Activated CD8-positive, alpha-beta memory T cell treated with anti-CD3 and anti-CD28 coated beads, Interleukin-2, amount 50 U/mL, for 48 hours (primary cell): ENCODE measurements at regions not wholly inside any gene's neighbourhood (a gene's known extent, or its start where the extent isn't known, plus 50 kb on each side); places are given as distances from the start of the nearest gene placed in this dataset.
A peak's percentile ranks its signal among the peaks of the same experiment; 100 is the strongest.
"Not testable (repeated sequence)": the region's sequence is repeated elsewhere in the genome, so short reads cannot be mapped to it uniquely, and the experiment has no call there.

Experiments
- DNase-seq: peaks from one replicate; pipeline ENCODE4 v3.0.0-alpha.2; 2020

DNA sequence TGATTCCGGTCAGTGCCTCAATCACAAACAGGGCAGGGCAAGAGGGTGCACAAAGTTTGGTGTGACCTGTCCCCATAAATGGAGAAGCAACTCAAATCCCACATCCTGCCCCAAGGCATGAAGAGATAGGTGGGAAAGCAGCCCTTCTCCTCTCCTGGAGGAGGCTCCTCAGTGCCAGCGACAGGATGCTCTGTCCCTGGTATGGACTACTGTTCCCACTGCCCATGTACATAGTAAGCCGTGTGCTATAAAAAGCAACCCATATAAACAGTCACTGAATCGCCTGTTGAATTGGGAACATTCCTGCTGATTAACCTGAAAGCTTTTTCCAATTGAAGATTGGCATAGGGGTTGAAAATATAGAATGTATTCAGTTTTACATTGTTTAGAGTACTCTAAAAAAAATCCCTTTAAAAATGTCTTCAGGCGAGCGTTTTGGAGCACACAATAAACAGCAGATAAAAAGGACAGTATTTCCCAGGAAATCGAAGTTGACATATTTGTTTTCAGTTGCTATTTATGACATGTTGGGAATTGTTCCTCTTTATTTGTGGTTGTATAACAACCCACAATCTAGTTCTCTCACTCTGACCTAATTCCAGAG lies 513.9 kb downstream of the DIRAS2 start:
- DNase-seq, result no peak

- DNase-seq, result no peak
Measured at GRCh38 chr9:90129446-90129845, 513.2 kb downstream of the DIRAS2 start.

DNA sequence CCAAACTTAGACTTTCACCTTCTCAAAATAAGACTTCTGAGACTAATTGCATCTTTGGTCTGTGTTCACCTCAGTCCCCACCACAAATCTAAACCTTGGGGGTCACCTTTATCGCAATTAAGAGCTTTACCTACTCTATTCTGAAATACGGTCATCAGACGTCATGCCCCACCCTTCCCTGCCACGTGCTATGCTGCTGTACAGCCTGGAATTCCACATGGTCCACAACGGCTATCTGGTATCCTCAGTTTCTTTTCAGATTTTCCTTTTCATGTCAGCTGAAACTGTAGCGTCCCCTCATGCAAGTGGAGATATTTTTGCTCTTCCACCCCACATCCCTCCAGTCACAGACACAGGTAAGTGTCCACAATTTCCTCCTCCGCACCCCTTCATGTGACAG lies 511.1 kb downstream of the DIRAS2 start:
- DNase-seq, result no peak

DNA sequence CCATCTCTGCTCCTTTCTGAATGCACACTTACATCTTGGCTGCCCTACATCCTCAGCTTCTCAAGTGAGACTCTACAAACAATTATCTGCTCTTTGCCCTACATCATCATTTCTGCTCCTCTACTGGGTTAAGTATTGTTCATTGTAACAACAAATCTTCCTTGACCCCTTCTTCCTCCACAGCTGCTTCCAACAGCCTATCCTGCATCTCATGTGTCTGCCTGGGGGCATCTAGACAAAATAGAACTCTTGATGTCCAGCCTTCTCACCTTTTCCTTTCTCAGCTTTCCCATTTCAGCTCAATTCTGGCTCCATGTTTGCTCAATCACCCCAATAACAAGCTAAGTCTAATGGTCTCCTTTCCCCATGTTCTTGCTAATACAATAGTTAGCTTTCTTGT lies 509.8 kb downstream of the DIRAS2 start:
- DNase-seq, result no peak

DNA sequence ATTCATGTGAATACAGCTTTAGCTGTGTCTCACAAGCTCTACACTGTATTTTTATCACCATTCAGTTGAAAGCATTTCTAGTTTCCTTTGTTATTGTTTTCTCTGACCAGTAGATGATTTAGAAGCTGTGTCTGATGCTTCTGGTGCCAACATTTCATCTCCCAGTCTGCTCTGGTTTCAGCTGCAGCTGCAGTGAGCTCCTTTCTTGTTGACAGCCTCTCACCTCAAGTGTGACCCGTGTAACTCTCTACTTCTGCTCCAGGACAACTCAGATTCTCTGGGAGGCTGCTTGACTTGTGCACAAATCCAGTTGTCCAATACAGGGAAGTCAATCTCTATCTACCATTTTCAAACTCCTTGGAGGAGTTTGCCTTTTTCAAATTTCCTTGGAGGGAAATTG lies 504.8 kb downstream of the DIRAS2 start:
- no peak for DNase-seq

GRCh38 chr9:90140131-90140818 lies 502.3 kb downstream of the DIRAS2 start:
- DNase-seq, result no peak

GRCh38 chr9:90141723-90142122 lies 500.9 kb downstream of the DIRAS2 start:
- no peak for DNase-seq

DNA sequence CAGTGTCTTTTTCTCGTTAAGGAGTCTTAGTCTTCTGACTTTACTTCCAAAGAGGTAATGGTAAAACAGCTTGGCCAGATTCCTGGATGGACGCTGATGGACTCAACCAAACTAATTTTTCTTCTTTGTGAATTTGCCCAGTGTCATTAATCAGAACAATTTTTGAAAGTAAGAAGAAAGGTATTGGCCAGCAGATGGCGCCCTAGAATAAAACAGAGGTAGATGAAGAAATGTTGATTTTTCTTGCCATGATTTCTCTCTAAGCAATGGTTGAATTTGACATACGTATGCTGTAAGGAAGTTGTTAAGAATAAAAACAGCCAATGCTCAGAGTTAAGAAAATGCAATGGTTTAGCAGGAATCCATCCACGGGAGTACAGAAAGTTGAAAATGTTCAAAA lies 500.0 kb downstream of the DIRAS2 start:
- peak; percentile 71 for DNase-seq

- no peak for DNase-seq
Measured at GRCh38 chr9:90147426-90147825, 495.2 kb downstream of the DIRAS2 start.

DNA sequence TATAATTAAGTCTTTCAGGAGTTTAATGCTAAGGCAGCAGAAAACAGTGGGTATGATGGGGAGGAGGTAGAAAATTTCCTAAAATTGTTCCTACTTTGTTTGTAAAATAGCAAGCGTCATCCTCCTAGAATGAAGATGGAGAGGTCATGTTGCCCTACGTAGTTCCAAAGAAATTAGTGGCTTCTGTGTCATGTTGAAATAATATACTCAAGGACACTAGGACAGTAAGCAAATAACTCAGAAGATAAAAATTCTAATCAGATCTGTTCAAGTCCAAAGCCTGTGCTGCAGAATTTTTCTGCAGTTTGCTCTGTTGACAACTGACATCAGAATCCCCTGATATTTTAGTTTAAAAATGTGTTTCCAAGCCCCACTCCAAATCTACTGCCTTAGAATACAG lies 486.3 kb downstream of the DIRAS2 start:
- DNase-seq, result no peak

DNA sequence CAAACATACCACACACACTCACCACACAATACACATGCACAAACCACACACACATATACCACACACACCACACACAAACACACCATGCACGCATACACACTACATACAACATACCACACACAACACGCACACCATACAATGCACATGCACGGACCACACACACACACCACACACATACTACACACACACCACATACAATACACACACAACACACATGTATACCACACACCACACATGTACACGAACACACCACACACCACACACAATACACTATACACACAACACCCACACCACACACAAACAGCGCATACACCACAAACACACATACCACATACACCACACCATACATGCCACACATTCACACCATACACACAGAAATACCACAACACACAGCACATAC lies 480.3 kb downstream of the DIRAS2 start:
- DNase-seq, result no peak

- no peak for DNase-seq
Measured at GRCh38 chr9:90162819-90163218, 479.8 kb downstream of the DIRAS2 start.

GRCh38 chr9:90165281-90165680 lies 477.3 kb downstream of the DIRAS2 start:
- DNase-seq, result no peak

GRCh38 chr9:90166374-90166773 lies 476.2 kb downstream of the DIRAS2 start:
- not testable (repeated sequence) for DNase-seq

DNA sequence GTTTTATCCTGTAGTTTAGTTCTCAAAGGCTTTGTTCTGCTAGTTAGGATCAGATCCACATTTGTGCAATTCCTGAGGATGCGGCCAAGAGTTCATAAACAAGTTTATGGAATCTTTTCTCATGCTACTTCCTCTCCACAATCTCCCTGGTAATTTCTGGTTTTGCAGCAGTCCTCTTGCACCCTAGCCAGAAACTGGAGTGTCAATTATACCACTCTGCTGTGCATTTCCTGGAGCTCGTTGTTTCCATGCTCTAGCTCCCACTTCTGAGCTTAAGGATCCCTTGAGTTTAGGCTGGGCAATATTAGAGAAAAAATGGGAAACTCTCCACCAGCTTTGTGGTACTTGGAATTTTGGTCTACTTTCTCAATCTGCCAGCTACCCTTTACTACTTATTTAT lies 474.7 kb downstream of the DIRAS2 start:
- no peak for DNase-seq

DNA sequence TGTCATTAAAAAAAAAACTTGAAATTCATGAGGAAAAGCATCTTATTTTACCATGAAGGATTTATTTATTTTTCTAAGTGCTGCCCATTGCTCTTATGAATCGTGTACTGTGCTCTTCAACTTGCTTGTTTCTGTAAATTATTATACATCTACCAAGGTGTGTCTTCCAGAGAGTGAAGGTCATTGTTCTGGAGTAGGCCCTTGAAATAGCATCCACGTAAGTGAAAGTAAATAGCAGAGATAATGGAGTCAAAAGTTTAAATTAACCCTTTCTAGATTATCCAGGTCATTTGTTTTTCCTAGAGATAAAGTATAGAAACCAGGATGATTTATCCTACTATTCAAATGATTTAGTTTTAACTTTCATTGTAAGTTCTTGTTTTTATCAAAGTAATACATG lies 473.1 kb downstream of the DIRAS2 start:
- no peak for DNase-seq

DNA sequence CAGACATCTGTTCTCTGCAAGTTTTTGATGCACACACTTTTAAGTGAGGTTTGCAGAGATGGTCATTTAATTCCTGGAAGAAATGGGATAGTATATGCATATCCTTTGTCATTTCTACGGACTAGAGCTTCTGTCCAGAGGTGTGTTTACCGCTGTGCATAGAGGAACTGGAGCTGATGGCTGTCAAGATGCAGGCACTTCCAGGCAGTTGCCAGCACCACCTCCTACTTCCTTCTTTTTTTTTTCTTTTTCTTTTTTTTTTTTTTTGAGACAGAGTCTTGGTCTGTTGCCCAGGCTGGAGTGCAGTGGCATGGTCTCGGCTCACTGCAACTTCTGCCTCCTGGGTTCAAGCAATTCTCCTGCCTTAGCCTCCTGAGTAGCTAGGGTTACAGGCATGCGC lies 468.7 kb downstream of the DIRAS2 start:
- not testable (repeated sequence) for DNase-seq

GRCh38 chr9:90174346-90174745 lies 468.3 kb downstream of the DIRAS2 start:
- DNase-seq, result not testable (repeated sequence)

GRCh38 chr9:90175257-90175656 lies 467.4 kb downstream of the DIRAS2 start:
- no peak for DNase-seq

- no peak for DNase-seq
Measured at GRCh38 chr9:90175865-90176264, 466.8 kb downstream of the DIRAS2 start.

- no peak for DNase-seq
Measured at GRCh38 chr9:90176901-90177300, 465.7 kb downstream of the DIRAS2 start.

DNA sequence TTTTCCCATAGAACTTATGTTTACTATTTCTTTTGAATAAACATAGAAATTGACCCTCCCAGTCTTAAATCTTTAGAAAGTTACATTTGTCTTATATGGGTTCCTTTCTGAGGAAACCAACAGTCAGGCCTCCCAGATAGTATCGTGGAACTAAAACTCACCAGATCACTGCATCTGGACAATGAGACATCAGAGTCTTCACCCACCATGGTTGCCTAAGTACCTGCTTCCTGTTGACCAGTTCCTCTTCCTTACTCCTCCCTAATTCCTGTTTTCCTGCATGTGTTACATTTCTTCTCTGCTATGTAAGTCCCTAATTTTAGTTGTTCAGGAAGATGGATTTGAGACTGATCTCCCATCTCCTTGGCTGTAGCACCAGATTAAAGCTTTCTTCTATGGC lies 462.2 kb downstream of the DIRAS2 start:
- no peak for DNase-seq

GRCh38 chr9:90188656-90189055 lies 454.0 kb downstream of the DIRAS2 start:
- no peak for DNase-seq

GRCh38 chr9:90189306-90189705 lies 453.3 kb downstream of the DIRAS2 start:
- DNase-seq, result no peak

GRCh38 chr9:90192465-90192864 lies 450.2 kb downstream of the DIRAS2 start:
- not testable (repeated sequence) for DNase-seq
